PC-3 (cell line): ENCODE measurements at regions not wholly inside any gene's neighbourhood (a gene's known extent, or its start where the extent isn't known, plus 50 kb on each side); places are given as distances from the start of the nearest gene placed in this dataset.

Experiments
- ATAC-seq: fragments of 200-7000 bp; cut with Tn5 transposase; 2 replicates; pipeline ENCODE4 v1.9.1; 2020; ENCODE audit warnings: mild to moderate bottlenecking, moderate library complexity
- BruUV-seq: library from RNA; stranded (reverse); fragments of 400-500 nt; replicated peaks from 2 replicates; lab custom pipeline; 2021; lab: Mats Ljungman, UMichigan
- CTCF ChIA-PET: fragments of 300-600 bp; sonication (Branson Sonifier 250); formaldehyde crosslinking; loops from one replicate; lab custom pipeline; 2022; ENCODE audit warnings: antibody characterized with exemption; lab: Charles Lee
- POLR2A ChIA-PET: fragments of 300-600 bp; sonication (Branson Sonifier 250); formaldehyde crosslinking; loops from one replicate; lab custom pipeline; 2022; ENCODE audit warnings: antibody characterized with exemption; ENCODE audit not compliant: unreplicated experiment; lab: Charles Lee
- DNase-seq: peaks from one replicate; pipeline ENCODE4 v3.0.0-alpha.2; 2015
- H2AFZ ChIP-seq: fragments of 300-600 bp; sonication (generic); 2 replicates; pipeline ENCODE4 v1.6.0; 2016; ENCODE audit warnings: antibody characterized with exemption, low read length
- H3F3A ChIP-seq: fragments of 300-600 bp; sonication (generic); one replicate; pipeline ENCODE4 v1.6.0; 2017; ENCODE audit warnings: antibody characterized with exemption, low read length, control low read depth, mild to moderate bottlenecking; ENCODE audit not compliant: unreplicated experiment
- H3K27ac ChIP-seq: fragments of 300-600 bp; sonication (generic); 2 replicates; pipeline ENCODE4 v1.5.1; 2016; ENCODE audit warnings: mild to moderate bottlenecking, low read length
- H3K27me3 ChIP-seq: fragments of 300-600 bp; sonication (generic); 2 replicates; pipeline ENCODE4 v1.6.1; 2016; ENCODE audit warnings: low read length, mixed read lengths
- H3K36me3 ChIP-seq: fragments of 300-600 bp; sonication (generic); 2 replicates; pipeline ENCODE4 v1.6.1; 2016; ENCODE audit warnings: low read depth, mixed run types, low read length, mixed read lengths
- H3K4me1 ChIP-seq: fragments of 300-600 bp; sonication (generic); 2 replicates; pipeline ENCODE4 v1.5.1; 2016; ENCODE audit warnings: low read length; ENCODE audit not compliant: insufficient read depth
- H3K4me2 ChIP-seq: fragments of 300-600 bp; sonication (generic); 2 replicates; pipeline ENCODE4 v1.6.0; 2016; ENCODE audit warnings: low read length
- H3K4me3 ChIP-seq: fragments of 300-600 bp; sonication (generic); 2 replicates; pipeline ENCODE4 v1.5.1; 2016; ENCODE audit warnings: mild to moderate bottlenecking, low read length, mixed read lengths
- H3K79me2 ChIP-seq: fragments of 300-600 bp; sonication (generic); 2 replicates; pipeline ENCODE4 v1.6.1; 2017; ENCODE audit warnings: low read length, mixed read lengths
- H3K9ac ChIP-seq: fragments of 300-600 bp; sonication (generic); 2 replicates; pipeline ENCODE4 v1.6.0; 2016; ENCODE audit warnings: mild to moderate bottlenecking, low read length
- H3K9me2 ChIP-seq: fragments of 300-600 bp; sonication (generic); replicated peaks from 2 replicates; pipeline ENCODE4 v1.6.1; 2016; ENCODE audit warnings: mixed run types, low read length, mixed read lengths
- H3K9me3 ChIP-seq: fragments of 300-600 bp; sonication (generic); 2 replicates; pipeline ENCODE4 v1.6.1; 2016; ENCODE audit warnings: low read length, mixed read lengths
- H4K20me1 ChIP-seq: fragments of 300-600 bp; sonication (generic); 2 replicates; pipeline ENCODE4 v1.6.1; 2016; ENCODE audit warnings: low read length, mixed read lengths
- EZH2 ChIP-seq: fragments of 300-600 bp; sonication (generic); IDR thresholded peaks from one replicate; pipeline ENCODE4 v1.6.1; 2017; ENCODE audit warnings: antibody characterized with exemption, mild to moderate bottlenecking, low read length; ENCODE audit not compliant: unreplicated experiment
- EZH2phosphoT487 ChIP-seq: fragments of 300-600 bp; sonication (generic); IDR thresholded peaks from 2 replicates; pipeline ENCODE4 v1.6.1; 2018; ENCODE audit warnings: mild to moderate bottlenecking, antibody characterized with exemption, low read length, borderline replicate concordance
- intact Hi-C: fragments of 100-400 bp; cut with micrococcal nuclease; formaldehyde crosslinking; loops from 2 replicates; pipeline ENCODE4 v1.9.0; 2023
- TF ChIP-seq, protein P1 (sequence below): fragments of 300-600 bp; sonication (generic); conservative IDR thresholded peaks from 2 replicates; pipeline ENCODE4 v1.5.1; 2017; ENCODE audit warnings: antibody characterized with exemption, low read depth, mild to moderate bottlenecking, low read length

GRCh38 chr5:44868541-44868940 lies 59.8 kb downstream of the MRPS30 start:
- Histone ChIP-seq H3F3A (no peaks in the 10 kb centered on the region), H3K9me3 (no peaks in the 10 kb centered on the region), H3K9ac (no peak overlapping the region), H3K27ac (no peak overlapping the region), H3K27me3 (no peaks in the 10 kb centered on the region), H3K36me3 (no peaks in the 10 kb centered on the region), H3K4me2 (no peak overlapping the region), H4K20me1 (no peaks in the 10 kb centered on the region), H3K4me3 (no peak overlapping the region), H3K4me1 (peaks cover 6% of the 10 kb centered on the region; the same call in 1 of the 2 replicates), H2AFZ (peak overlapping the region; percentile 46), H3K9me2 (no peaks in the 10 kb centered on the region), H3K79me2 (no peaks in the 10 kb centered on the region)
- ChIA-PET CTCF (no interaction called here), POLR2A (no interaction called here)
- intact Hi-C loops, result loop anchor here (10.0 kb wide), 2 partner anchors 316 to 906 kb away; no protein-coding TSS in a partner anchor
- DNase-seq (peak; percentile 23), ATAC-seq (0 out of 2 replicates have a peak, but pooled peaks have one; percentile 20)
- no peak for TF ChIP-seq EZH2
- BruUV-seq, result no TSS peak

DNA sequence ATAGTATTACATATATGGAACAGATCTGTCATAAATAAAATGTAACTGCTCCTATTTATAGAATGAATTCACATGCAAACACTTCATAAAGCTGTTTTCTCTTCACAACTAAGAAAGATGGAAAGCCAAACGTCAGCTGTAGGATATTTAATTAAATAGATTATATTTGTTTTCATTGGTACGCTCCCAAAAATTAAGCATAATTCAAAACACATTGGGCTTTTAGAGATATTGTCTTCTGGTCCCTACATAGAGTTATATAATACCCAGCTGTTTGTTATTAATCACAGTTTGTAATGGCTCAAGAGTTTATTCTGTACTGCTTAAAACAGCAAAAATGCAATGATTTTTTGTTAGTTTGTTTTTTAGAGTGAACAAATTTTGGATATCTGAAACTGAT lies 61.2 kb downstream of the MRPS30 start:
- Histone ChIP-seq H3K79me2 (no peaks in the 10 kb centered on the region), H3K27ac (no peak overlapping the region), H3F3A (peaks cover under 1% of the 10 kb centered on the region), H2AFZ (no peak overlapping the region), H3K4me1 (peaks cover 11% of the 10 kb centered on the region), H4K20me1 (no peaks in the 10 kb centered on the region), H3K9me2 (no peaks in the 10 kb centered on the region), H3K9me3 (no peaks in the 10 kb centered on the region), H3K36me3 (no peaks in the 10 kb centered on the region), H3K27me3 (no peaks in the 10 kb centered on the region), H3K4me2 (no peak overlapping the region), H3K9ac (no peak overlapping the region), H3K4me3 (no peak overlapping the region)
- no peak for ATAC-seq
- CTCF ChIA-PET, result no interaction called here
- TF ChIP-seq EZH2phosphoT487 (no peak), EZH2 (no peak)
- TF ChIP-seq, protein P1, sequence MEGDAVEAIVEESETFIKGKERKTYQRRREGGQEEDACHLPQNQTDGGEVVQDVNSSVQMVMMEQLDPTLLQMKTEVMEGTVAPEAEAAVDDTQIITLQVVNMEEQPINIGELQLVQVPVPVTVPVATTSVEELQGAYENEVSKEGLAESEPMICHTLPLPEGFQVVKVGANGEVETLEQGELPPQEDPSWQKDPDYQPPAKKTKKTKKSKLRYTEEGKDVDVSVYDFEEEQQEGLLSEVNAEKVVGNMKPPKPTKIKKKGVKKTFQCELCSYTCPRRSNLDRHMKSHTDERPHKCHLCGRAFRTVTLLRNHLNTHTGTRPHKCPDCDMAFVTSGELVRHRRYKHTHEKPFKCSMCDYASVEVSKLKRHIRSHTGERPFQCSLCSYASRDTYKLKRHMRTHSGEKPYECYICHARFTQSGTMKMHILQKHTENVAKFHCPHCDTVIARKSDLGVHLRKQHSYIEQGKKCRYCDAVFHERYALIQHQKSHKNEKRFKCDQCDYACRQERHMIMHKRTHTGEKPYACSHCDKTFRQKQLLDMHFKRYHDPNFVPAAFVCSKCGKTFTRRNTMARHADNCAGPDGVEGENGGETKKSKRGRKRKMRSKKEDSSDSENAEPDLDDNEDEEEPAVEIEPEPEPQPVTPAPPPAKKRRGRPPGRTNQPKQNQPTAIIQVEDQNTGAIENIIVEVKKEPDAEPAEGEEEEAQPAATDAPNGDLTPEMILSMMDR, result no peak
- POLR2A ChIA-PET, result no interaction called here
- DNase-seq, result no peak
- BruUV-seq, result no TSS peak
- intact Hi-C loops, result loop anchor here (10.0 kb wide), 2 partner anchors 315 to 905 kb away; no protein-coding TSS in a partner anchor

GRCh38 chr5:44870430-44870829 lies 61.7 kb downstream of the MRPS30 start:
- H3K27ac ChIP-seq, result no peak overlapping the region
- H3K79me2 ChIP-seq, result no peaks in the 10 kb centered on the region
- no peaks in the 10 kb centered on the region for H4K20me1 ChIP-seq
- POLR2A ChIA-PET, result no interaction called here
- TF ChIP-seq, protein P1, result no peak
- no peak for TF ChIP-seq EZH2
- TF ChIP-seq EZH2phosphoT487, result no peak
- H3K36me3 ChIP-seq, result no peaks in the 10 kb centered on the region
- H2AFZ ChIP-seq, result no peak overlapping the region
- CTCF ChIA-PET, result interaction anchor here (0.7 kb wide), 1 partner anchor 485 kb away, joined by 15 read pairs; no protein-coding TSS in a partner anchor
- DNase-seq (no peak), ATAC-seq (no peak)
- H3K4me2 ChIP-seq, result no peak overlapping the region
- peaks cover 6% of the 10 kb centered on the region for H3F3A ChIP-seq
- no TSS peak for BruUV-seq
- H3K9ac ChIP-seq, result no peak overlapping the region
- no peaks in the 10 kb centered on the region for H3K9me2 ChIP-seq
- no peak overlapping the region for H3K4me3 ChIP-seq
- no peaks in the 10 kb centered on the region for H3K27me3 ChIP-seq
- no peaks in the 10 kb centered on the region for H3K9me3 ChIP-seq
- intact Hi-C loops, result no loop called here
- H3K4me1 ChIP-seq, result peaks cover 16% of the 10 kb centered on the region
